Thyroid gland (tissue), 4 donors: ENCODE measurements at regions not wholly inside any gene's neighbourhood (a gene's known extent, or its start where the extent isn't known, plus 50 kb on each side); places are given as distances from the start of the nearest gene placed in this dataset.

Source experiments
- DNase-seq, 2 donors: peaks; one replicate each; pipeline ENCODE4 v3.0.0-alpha.2; 2019
- H3K27ac ChIP-seq, 3 donors: fragments of 200-600 bp; sonication (generic); 1 replicate in 2 of 3; 2 replicates in 1 of 3; pipeline ENCODE4 v1.5.1; 2016 to 2019; ENCODE audit warnings: mild to moderate bottlenecking in 1 of 3, moderate library complexity in 1 of 3
- H3K27me3 ChIP-seq: fragments of 200-600 bp; sonication (generic); one replicate; pipeline ENCODE4 v1.5.1; 2019
- H3K36me3 ChIP-seq, 2 donors: fragments of 200-600 bp; sonication (generic); one replicate each; pipeline ENCODE4 v1.5.1; 2016 to 2019
- H3K4me1 ChIP-seq, 2 donors: fragments of 200-600 bp; sonication (generic); one replicate each; pipeline ENCODE4 v1.5.1; 2017 to 2019
- H3K4me3 ChIP-seq, 3 donors: fragments of 200-600 bp; sonication (generic); replicated peaks in 1 of 3; 1 replicate in 2 of 3; 2 replicates in 1 of 3; pipeline ENCODE4 v1.5.1; 2016; ENCODE audit warnings: mild to moderate bottlenecking in 1 of 3
- H3K9me3 ChIP-seq: fragments of 200-600 bp; sonication (generic); one replicate; pipeline ENCODE4 v1.5.1; 2017
- POLR2A ChIP-seq, 2 donors: fragments of 450-650 bp; IDR thresholded peaks; one replicate each; pipeline ENCODE4 v1.6.1; 2017; ENCODE audit warnings: antibody characterized with exemption in 2 of 2, mild to moderate bottlenecking in 2 of 2, moderate library complexity in 1 of 2
- WGBS, 2 donors: methylation state at CpG; one replicate each; pipeline ENCODE4 v1.1.5; 2017; 5-methylcytosine and 5-hydroxymethylcytosine counted together
- intact Hi-C: fragments of 100-400 bp; cut with DNase I; formaldehyde crosslinking; loops from one replicate; pipeline ENCODE4 v1.15.1; 2023
- TF ChIP-seq, protein P1 (sequence below), 6 experiments: fragments of 200-600 bp in 3 of 6; fragments of 450-650 bp in 3 of 6; sonication (generic) in 3 of 6; IDR thresholded peaks; one replicate each; pipeline ENCODE4 v1.5.1; 2016 to 2019; ENCODE audit warnings: antibody characterized with exemption in 6 of 6, mild to moderate bottlenecking in 2 of 6, inconsistent platforms in 1 of 6, moderate library complexity in 1 of 6

DNA sequence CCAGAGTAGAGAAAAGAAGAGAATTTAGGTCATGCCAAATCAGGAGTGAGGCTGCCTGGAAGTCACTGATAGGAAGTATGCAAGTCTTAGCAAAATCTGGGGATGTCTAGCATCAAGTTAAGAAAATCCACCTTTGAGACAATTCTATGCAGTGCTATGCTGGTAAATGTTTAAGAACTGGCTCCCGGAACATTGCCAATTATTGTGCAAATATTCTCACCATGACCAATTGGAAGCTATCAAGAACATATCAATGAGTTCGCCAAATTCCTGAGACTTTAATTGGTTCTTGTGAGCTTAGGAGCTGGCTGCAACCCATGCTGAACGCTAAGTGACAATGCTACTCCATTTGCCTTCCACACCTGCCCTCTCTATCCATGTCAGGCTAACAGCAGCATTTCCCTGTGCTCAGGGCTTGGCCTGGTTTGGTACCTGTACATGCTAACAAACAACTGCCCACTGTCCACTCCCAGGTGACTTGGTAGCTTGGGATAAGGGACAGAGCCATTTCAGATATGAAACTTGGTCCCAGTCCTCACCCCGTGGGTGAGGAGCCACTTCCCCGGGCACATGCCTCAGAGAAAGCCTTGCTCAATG, 172.9 kb upstream of the KLHL29 start:
- Histone ChIP-seq H3K4me3 (no peak overlapping the region), H3K9me3 (no peaks in the 10 kb centered on the region), H3K27ac (no peak overlapping the region), H3K4me1 (no peaks in the 10 kb centered on the region), H3K27me3 (no peaks in the 10 kb centered on the region), H3K36me3 (no peaks in the 10 kb centered on the region)
- 72 to 82% methylated on average over 3 to 5 of the region's 5 CpGs for WGBS, 2 donors
- intact Hi-C loops: no loop called here
- no peak for TF ChIP-seq POLR2A (IDR thresholded peaks at IDR 0.05)
- TF ChIP-seq, protein P1, sequence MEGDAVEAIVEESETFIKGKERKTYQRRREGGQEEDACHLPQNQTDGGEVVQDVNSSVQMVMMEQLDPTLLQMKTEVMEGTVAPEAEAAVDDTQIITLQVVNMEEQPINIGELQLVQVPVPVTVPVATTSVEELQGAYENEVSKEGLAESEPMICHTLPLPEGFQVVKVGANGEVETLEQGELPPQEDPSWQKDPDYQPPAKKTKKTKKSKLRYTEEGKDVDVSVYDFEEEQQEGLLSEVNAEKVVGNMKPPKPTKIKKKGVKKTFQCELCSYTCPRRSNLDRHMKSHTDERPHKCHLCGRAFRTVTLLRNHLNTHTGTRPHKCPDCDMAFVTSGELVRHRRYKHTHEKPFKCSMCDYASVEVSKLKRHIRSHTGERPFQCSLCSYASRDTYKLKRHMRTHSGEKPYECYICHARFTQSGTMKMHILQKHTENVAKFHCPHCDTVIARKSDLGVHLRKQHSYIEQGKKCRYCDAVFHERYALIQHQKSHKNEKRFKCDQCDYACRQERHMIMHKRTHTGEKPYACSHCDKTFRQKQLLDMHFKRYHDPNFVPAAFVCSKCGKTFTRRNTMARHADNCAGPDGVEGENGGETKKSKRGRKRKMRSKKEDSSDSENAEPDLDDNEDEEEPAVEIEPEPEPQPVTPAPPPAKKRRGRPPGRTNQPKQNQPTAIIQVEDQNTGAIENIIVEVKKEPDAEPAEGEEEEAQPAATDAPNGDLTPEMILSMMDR (IDR thresholded peaks at IDR 0.05): no peak
- DNase-seq: no peak

DNA sequence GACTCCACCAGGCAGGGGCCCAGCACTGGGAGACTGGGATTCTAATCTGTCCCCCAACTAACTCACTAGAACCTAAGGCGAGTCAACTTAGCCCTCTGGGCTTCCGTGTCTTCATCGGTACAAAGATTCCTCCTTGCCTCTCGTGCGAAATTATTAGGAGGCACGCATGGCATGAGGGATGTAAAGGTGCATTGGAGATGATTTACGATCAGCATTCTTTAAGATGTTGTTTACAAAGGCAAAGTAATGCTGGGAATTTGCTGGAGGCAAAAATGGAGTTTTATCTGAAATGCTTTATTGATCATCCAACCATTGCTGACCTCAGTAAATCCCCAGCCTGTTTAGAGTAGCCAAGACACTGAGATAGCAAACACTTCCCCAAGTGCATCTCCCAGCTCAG, 171.8 kb upstream of the KLHL29 start:
- no peaks in the 10 kb centered on the region for H3K4me1 ChIP-seq
- WGBS, 2 donors: 91 to 96% methylated on average over 7 of the region's 7 CpGs
- no peaks in the 10 kb centered on the region for H3K9me3 ChIP-seq
- no peak for TF ChIP-seq POLR2A (IDR thresholded peaks at IDR 0.05)
- TF ChIP-seq, protein P1 (IDR thresholded peaks at IDR 0.05): no peak
- H3K27me3 ChIP-seq: no peaks in the 10 kb centered on the region
- intact Hi-C loops: no loop called here
- no peak overlapping the region for H3K4me3 ChIP-seq
- no peak overlapping the region for H3K27ac ChIP-seq
- no peak for DNase-seq
- H3K36me3 ChIP-seq: no peaks in the 10 kb centered on the region

DNA sequence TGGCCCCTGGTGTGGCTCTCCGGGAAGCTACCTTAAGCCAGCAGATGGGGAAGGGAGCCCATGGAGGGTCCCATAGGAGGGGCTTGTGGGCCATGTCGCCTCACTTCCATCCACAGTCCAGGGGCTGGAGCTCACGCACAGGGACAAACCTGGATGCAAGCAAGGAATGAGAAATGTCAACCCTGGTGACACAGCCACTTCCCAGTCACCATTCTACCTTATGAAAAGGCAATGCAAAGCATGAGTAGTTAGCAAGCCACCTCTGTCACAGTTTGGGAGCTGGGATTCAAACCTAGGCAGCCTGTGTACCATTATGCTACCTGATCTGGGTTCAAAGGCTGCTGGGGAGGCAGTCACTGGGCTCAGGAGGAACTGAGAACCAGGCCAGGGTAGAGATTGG, 170.0 kb upstream of the KLHL29 start:
- WGBS, 2 donors: 97 to 100% methylated on average over 3 of the region's 3 CpGs
- no peak for DNase-seq
- Histone ChIP-seq H3K9me3 (no peaks in the 10 kb centered on the region), H3K4me1 (no peaks in the 10 kb centered on the region), H3K27ac (no peak overlapping the region), H3K27me3 (no peaks in the 10 kb centered on the region), H3K36me3 (no peaks in the 10 kb centered on the region), H3K4me3 (no peak overlapping the region)
- intact Hi-C loops: no loop called here
- TF ChIP-seq, protein P1 (IDR thresholded peaks at IDR 0.05): no peak
- no peak for TF ChIP-seq POLR2A (IDR thresholded peaks at IDR 0.05)

DNA sequence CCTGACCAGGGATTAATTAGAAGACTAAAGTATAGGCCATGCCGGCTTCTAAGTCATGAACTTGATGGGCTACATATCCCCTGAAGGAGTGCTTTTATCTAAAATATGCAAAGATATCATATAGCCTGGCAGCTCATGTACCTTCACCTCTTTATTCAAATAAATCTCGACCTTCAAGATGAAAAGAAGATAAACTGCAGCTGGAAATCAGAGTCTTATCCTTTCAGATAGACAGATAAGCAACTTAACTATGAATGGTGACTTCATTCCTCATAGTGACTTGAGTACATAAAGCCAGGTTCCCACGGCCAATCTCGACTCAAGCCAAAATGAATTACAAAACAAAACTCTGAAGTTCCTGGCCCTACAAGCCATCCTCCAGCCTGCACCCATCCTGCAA, 165.3 kb upstream of the KLHL29 start:
- 65 to 70% methylated on average over 4 of the region's 4 CpGs for WGBS, 2 donors
- no peaks in the 10 kb centered on the region for H3K36me3 ChIP-seq
- H3K27ac ChIP-seq: no peak overlapping the region
- no peak for DNase-seq
- no peaks in the 10 kb centered on the region for H3K27me3 ChIP-seq
- TF ChIP-seq POLR2A (IDR thresholded peaks at IDR 0.05): no peak
- TF ChIP-seq, protein P1 (IDR thresholded peaks at IDR 0.05): no peak
- no peak overlapping the region for H3K4me3 ChIP-seq
- H3K4me1 ChIP-seq: no peaks in the 10 kb centered on the region
- intact Hi-C loops: no loop called here
- H3K9me3 ChIP-seq: no peaks in the 10 kb centered on the region

DNA sequence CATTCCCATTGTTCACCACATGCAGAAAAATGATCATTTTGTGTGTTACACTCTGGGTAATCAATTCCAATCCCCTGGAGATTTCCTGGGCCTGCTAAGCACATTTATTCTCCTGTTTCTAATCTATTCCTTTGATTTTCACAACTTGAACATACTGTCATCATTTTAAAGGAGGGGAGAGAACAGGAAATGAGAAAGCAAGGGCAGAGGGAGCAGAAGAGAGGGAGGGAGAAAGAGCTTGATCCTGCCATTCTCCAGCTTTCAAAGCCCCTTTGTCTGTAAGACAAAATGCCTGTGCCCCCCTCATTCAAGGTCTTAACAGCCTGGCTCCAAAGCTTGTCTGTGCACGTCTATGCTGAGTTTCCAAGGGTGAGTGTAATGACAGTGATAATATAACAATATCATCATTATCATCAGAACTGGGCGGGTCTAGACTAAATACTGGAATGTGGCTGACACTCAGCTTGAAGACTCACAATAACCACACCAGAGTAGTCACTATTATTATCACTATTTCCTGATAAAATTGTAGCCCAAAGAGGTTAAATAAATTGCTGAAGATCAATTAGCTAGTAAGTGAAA, 164.4 kb upstream of the KLHL29 start:
- Histone ChIP-seq H3K27ac (no peak overlapping the region), H3K4me1 (no peaks in the 10 kb centered on the region), H3K36me3 (no peaks in the 10 kb centered on the region), H3K9me3 (no peaks in the 10 kb centered on the region), H3K27me3 (no peaks in the 10 kb centered on the region), H3K4me3 (no peak overlapping the region)
- no peak for DNase-seq
- intact Hi-C loops: no loop called here
- WGBS, 2 donors: 73 to 82% methylated on average over 2 of the region's 2 CpGs
- TF ChIP-seq POLR2A (IDR thresholded peaks at IDR 0.05): no peak
- TF ChIP-seq, protein P1 (IDR thresholded peaks at IDR 0.05): no peak
